K562 (cell line): ENCODE measurements at regions not wholly inside any gene's neighbourhood (a gene's known extent, or its start where the extent isn't known, plus 50 kb on each side); places are given as distances from the start of the nearest gene placed in this dataset.

ENCODE experiments used
- ATAC-seq: fragments of 200-7000 bp; cut with Tn5 transposase; 3 replicates; pipeline ENCODE4 v1.9.1; 2020; ENCODE audit warnings: moderate library complexity
- BruUV-seq: library from RNA; stranded (reverse); fragments of 400-500 nt; replicated peaks from 2 replicates; lab custom pipeline; 2021; lab: Mats Ljungman, UMichigan
- CTCF ChIA-PET: fragments of 300-600 bp; formaldehyde crosslinking; extraction: SDS; loops from one replicate; lab custom pipeline; 2021; ENCODE audit warnings: low intra/inter-chr PET ratio; lab: Yijun Ruan, JAX
- POLR2A ChIA-PET: fragments of 300-600, 350-650 bp; sonication (Branson Sonifier 250); formaldehyde crosslinking; extraction: SDS; loops from one replicate; lab custom pipeline; 2021; ENCODE audit warnings: antibody characterized with exemption, inconsistent platforms; lab: Yijun Ruan, JAX
- DNase-seq, 4 experiments: peaks; one replicate each; pipeline versions ENCODE4 v3.0.0 to v3.0.0-alpha.2; 2011 to 2018; ENCODE audit warnings: low spot score in 3 of 4, mixed read lengths in 3 of 4; ENCODE audit errors: extremely low read depth in 1 of 4
- FAIRE-seq: peaks from 2 replicates; lab custom pipeline; 2011; peaks lifted over from hg19 to GRCh38; lab: Jason Lieb, UNC
- H2AFZ ChIP-seq: 2 replicates; pipeline ENCODE4 v1.6.0; 2011; ENCODE audit warnings: low read depth, low read length, control low read depth, inconsistent platforms
- H3K27ac ChIP-seq: fragments of 200-600 bp; 3 replicates; pipeline ENCODE4 v1.8.0; 2011; ENCODE audit warnings: low read depth, mild to moderate bottlenecking, control low read depth, inconsistent platforms, low read length, moderate library complexity, mixed read lengths; ENCODE audit errors: extremely low read depth
- H3K27me3 ChIP-seq, 2 experiments: fragments of 300-600 bp in 1 of 2; 2 replicates in 1 of 2; 3 replicates in 1 of 2; pipeline versions ENCODE4 v1.6.0 to v1.8.0; 2011; ENCODE audit warnings: inconsistent platforms in 2 of 2, low read length in 2 of 2, mild to moderate bottlenecking in 1 of 2, mixed read lengths in 1 of 2, moderate library complexity in 1 of 2; ENCODE audit not compliant: control insufficient read depth in 2 of 2, insufficient read depth in 2 of 2
- H3K36me3 ChIP-seq: fragments of 300-600 bp; 3 replicates; pipeline ENCODE4 v1.8.0; 2011; ENCODE audit warnings: mild to moderate bottlenecking, low read length, inconsistent platforms; ENCODE audit not compliant: control insufficient read depth, insufficient read depth
- H3K4me1 ChIP-seq, 2 experiments: fragments of 200-600 bp in 1 of 2; replicated peaks in 1 of 2; 2 replicates in 1 of 2; 3 replicates in 1 of 2; pipeline versions ENCODE4 v1.5.1 to v1.8.0; 2011; ENCODE audit warnings: inconsistent platforms in 2 of 2, low read length in 2 of 2, mild to moderate bottlenecking in 1 of 2, mixed read lengths in 1 of 2, moderate library complexity in 1 of 2; ENCODE audit not compliant: control insufficient read depth in 2 of 2, insufficient read depth in 2 of 2
- H3K4me2 ChIP-seq: 2 replicates; pipeline ENCODE4 v1.6.1; 2011; ENCODE audit warnings: low read length, control low read depth, inconsistent platforms, mixed read lengths; ENCODE audit not compliant: insufficient read depth
- H3K4me3 ChIP-seq: fragments of 200-600 bp; sonication (generic), shearing (Covaris generic); 2 replicates; pipeline ENCODE4 v1.5.1; 2016; ENCODE audit warnings: control low read depth, inconsistent platforms
- H3K79me2 ChIP-seq: fragments of 200-600 bp; 3 replicates; pipeline ENCODE4 v1.8.0; 2011; ENCODE audit warnings: low read length, inconsistent platforms; ENCODE audit not compliant: control insufficient read depth, insufficient read depth
- H3K9ac ChIP-seq, 2 experiments: 2 replicates each; pipeline versions ENCODE4 v1.6.0 to v1.6.1; 2011; ENCODE audit warnings: low read depth in 2 of 2, low read length in 2 of 2, control low read depth in 1 of 2, inconsistent platforms in 1 of 2, mild to moderate bottlenecking in 1 of 2, mixed read lengths in 1 of 2; ENCODE audit not compliant: insufficient read depth in 1 of 2
- H3K9me1 ChIP-seq: one replicate; pipeline ENCODE4 v1.6.0; 2011; ENCODE audit warnings: inconsistent platforms, mild to moderate bottlenecking, low read length, moderate library complexity; ENCODE audit not compliant: control insufficient read depth, insufficient read depth
- H3K9me3 ChIP-seq: replicated peaks from 2 replicates; pipeline ENCODE4 v1.5.1; 2011; ENCODE audit warnings: low read depth, low read length, inconsistent platforms; ENCODE audit not compliant: control insufficient read depth, insufficient read depth
- H4K20me1 ChIP-seq: replicated peaks from 2 replicates; pipeline ENCODE4 v1.6.1; 2011; ENCODE audit warnings: low read length, inconsistent platforms, mixed read lengths; ENCODE audit not compliant: control insufficient read depth, insufficient read depth
- ARID1B ChIP-seq: fragments of 450-650 bp; IDR thresholded peaks from 2 replicates; pipeline ENCODE4 v1.6.1; 2016; ENCODE audit warnings: antibody characterized with exemption, mild to moderate bottlenecking, inconsistent platforms
- BHLHE40 ChIP-seq: IDR thresholded peaks from 2 replicates; pipeline ENCODE4 v1.6.1; 2011; ENCODE audit warnings: low read length, improper control_type of control experiment
- BRD4 ChIP-seq: fragments of 200-600 bp; sonication (generic); IDR thresholded peaks from 2 replicates; pipeline ENCODE4 v1.6.1; 2017; ENCODE audit warnings: inconsistent platforms
- EHMT2 ChIP-seq: fragments of 450-650 bp; IDR thresholded peaks from 2 replicates; pipeline ENCODE4 v1.6.1; 2018; ENCODE audit warnings: antibody characterized with exemption
- JUND ChIP-seq, 2 experiments: IDR thresholded peaks; 2 replicates in 1 of 2; 3 replicates in 1 of 2; pipeline ENCODE4 v1.6.1; 2011; ENCODE audit warnings: borderline replicate concordance in 2 of 2, low read depth in 2 of 2, low read length in 2 of 2, improper control_type of control experiment in 1 of 2, missing biosample characterization in 1 of 2, missing genetic modification characterization in 1 of 2, missing genetic modification reagents in 1 of 2
- MAFK ChIP-seq: IDR thresholded peaks from 2 replicates; pipeline ENCODE4 v1.6.1; 2011; ENCODE audit warnings: low read length, improper control_type of control experiment
- NFE2L1 ChIP-seq: fragments of 450-650 bp; IDR thresholded peaks from 2 replicates; pipeline ENCODE4 v1.6.1; 2016; ENCODE audit warnings: missing genetic modification characterization, low read depth, mild to moderate bottlenecking, missing compliant biosample characterization, moderate library complexity, borderline replicate concordance
- NONO ChIP-seq, 2 experiments: fragments of 200-400 bp in 1 of 2; fragments of 450-650 bp in 1 of 2; formaldehyde crosslinking in 1 of 2; IDR thresholded peaks; 2 replicates each; pipeline ENCODE4 v1.6.1; 2017; ENCODE audit warnings: low read depth in 2 of 2, mild to moderate bottlenecking in 2 of 2, moderate library complexity in 2 of 2, low read length in 1 of 2
- NR2C2 ChIP-seq, 2 experiments: fragments of 200-800 bp in 1 of 2; sonication (Bioruptor generic) in 1 of 2; sonication (generic) in 1 of 2; formaldehyde crosslinking in 1 of 2; IDR thresholded peaks; 2 replicates each; pipeline versions ENCODE4 v1.6.1 to v1.8.0; 2016 to 2022; ENCODE audit warnings: mild to moderate bottlenecking in 1 of 2, missing compliant biosample characterization in 1 of 2, missing genetic modification characterization in 1 of 2, missing genetic modification reagents in 1 of 2
- POLR3A ChIP-seq: IDR thresholded peaks from 2 replicates; pipeline ENCODE4 v1.6.1; 2011; ENCODE audit warnings: borderline replicate concordance, mild to moderate bottlenecking, moderate library complexity; ENCODE audit not compliant: insufficient read length, insufficient read depth; ENCODE audit errors: extremely low read depth
- TEAD4 ChIP-seq, 2 experiments: sonication (generic) in 1 of 2; formaldehyde crosslinking in 1 of 2; IDR thresholded peaks; 2 replicates each; pipeline versions ENCODE4 v1.6.1 to v1.8.0; 2012 to 2022; ENCODE audit warnings: borderline replicate concordance in 1 of 2, inconsistent platforms in 1 of 2, low read length in 1 of 2, mild to moderate bottlenecking in 1 of 2, missing genetic modification reagents in 1 of 2
- XRCC5 ChIP-seq: fragments of 200-400 bp; formaldehyde crosslinking; IDR thresholded peaks from 2 replicates; pipeline ENCODE4 v1.6.1; 2017; ENCODE audit warnings: low read depth, mild to moderate bottlenecking, low read length
- ZFPM2 ChIP-seq: fragments of 250-450 bp; sonication (Bioruptor Pico); IDR thresholded peaks from 2 replicates; pipeline ENCODE4 v1.5.1; 2022; ENCODE audit warnings: mild to moderate bottlenecking
- WGBS: fragments of 100-300 bp; shearing (Covaris generic); methylation state at CpG from one replicate; pipeline ENCODE4 v1.1.6; 2016; ENCODE audit warnings: low coverage, mixed read lengths; ENCODE audit not compliant: insufficient coverage; ENCODE audit errors: missing lambda C conversion rate; 5-methylcytosine and 5-hydroxymethylcytosine counted together
- in situ Hi-C: fragments of 300-500 bp; cut with MboI; formaldehyde crosslinking; loops from 4 replicates; pipeline ENCODE4 v1.15.0; 2018; ENCODE audit warnings: inconsistent platforms, mixed read lengths
- intact Hi-C: fragments of 100-400 bp; cut with micrococcal nuclease; formaldehyde crosslinking; loops from 2 replicates; pipeline ENCODE4 v1.14.2; 2022
- TF ChIP-seq, protein P1 (sequence below): fragments of 450-650 bp; IDR thresholded peaks from 2 replicates; pipeline ENCODE4 v1.7.0; 2016; ENCODE audit warnings: borderline replicate concordance

- BruUV-seq = no TSS peak
- H3K9me3 ChIP-seq = no peaks in the 10 kb centered on the region
- no peak overlapping the region for H2AFZ ChIP-seq
- intact Hi-C loops (no loop called here), in situ Hi-C loops (no loop called here)
- DNase-seq (no peak), FAIRE-seq (no peak), ATAC-seq (no peak)
- H3K4me1 ChIP-seq = no peaks in the 10 kb centered on the region
- H3K36me3 ChIP-seq = no peaks in the 10 kb centered on the region
- ChIA-PET POLR2A (interaction anchor here (0.6 kb wide), 1 partner anchor 18 kb away, joined by 3 read pairs; no protein-coding TSS in a partner anchor), CTCF (no interaction called here)
- no peak overlapping the region for H3K4me2 ChIP-seq
- peaks cover 2 to 5% of the 10 kb centered on the region in 2 experiments; a peak in 3 of 5 replicates for H3K27me3 ChIP-seq
- H3K27ac ChIP-seq = no peak overlapping the region
- H3K9me1 ChIP-seq = no peaks in the 10 kb centered on the region
- H3K79me2 ChIP-seq = no peaks in the 10 kb centered on the region
- no peak overlapping the region for H3K4me3 ChIP-seq
- no peak overlapping the region for H3K9ac ChIP-seq
- WGBS = 0% methylated on average over 1 of the region's 1 CpG
- H4K20me1 ChIP-seq = no peaks in the 10 kb centered on the region
- TF ChIP-seq BRD4 (no peak), ZFPM2 (no peak), POLR3A (no peak), ARID1B (no peak), TEAD4 (IDR thresholded peaks at IDR 0.05; ENCODE audit: low read length) (no peak), TEAD4 (CRISPR knock-in tag; IDR thresholded peaks at IDR 0.05; ENCODE audit: borderline replicate concordance) (no peak), NR2C2 (CRISPR knock-in tag; IDR thresholded peaks at IDR 0.05) (no peak), NR2C2 (tag; IDR thresholded peaks at IDR 0.05) (no peak), NONO (IDR thresholded peaks at IDR 0.05; ENCODE audit: low read depth in 2 of 2, low read length in 1 of 2) (no peak), MAFK (no peak), XRCC5 (no peak), NFE2L1 (no peak), JUND (IDR thresholded peaks at IDR 0.05; ENCODE audit: borderline replicate concordance, low read depth, low read length) (no peak), JUND (tag; IDR thresholded peaks at IDR 0.05; ENCODE audit: borderline replicate concordance, low read depth, low read length) (no peak), BHLHE40 (no peak), EHMT2 (no peak)
- TF ChIP-seq, protein P1, sequence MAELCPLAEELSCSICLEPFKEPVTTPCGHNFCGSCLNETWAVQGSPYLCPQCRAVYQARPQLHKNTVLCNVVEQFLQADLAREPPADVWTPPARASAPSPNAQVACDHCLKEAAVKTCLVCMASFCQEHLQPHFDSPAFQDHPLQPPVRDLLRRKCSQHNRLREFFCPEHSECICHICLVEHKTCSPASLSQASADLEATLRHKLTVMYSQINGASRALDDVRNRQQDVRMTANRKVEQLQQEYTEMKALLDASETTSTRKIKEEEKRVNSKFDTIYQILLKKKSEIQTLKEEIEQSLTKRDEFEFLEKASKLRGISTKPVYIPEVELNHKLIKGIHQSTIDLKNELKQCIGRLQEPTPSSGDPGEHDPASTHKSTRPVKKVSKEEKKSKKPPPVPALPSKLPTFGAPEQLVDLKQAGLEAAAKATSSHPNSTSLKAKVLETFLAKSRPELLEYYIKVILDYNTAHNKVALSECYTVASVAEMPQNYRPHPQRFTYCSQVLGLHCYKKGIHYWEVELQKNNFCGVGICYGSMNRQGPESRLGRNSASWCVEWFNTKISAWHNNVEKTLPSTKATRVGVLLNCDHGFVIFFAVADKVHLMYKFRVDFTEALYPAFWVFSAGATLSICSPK = no peak
Observed at GRCh38 chr14:101417434-101417833, 143.9 kb upstream of the DIO3 start.
